ENCODE measurements at regions not wholly inside any gene's neighbourhood (a gene's known extent, or its start where the extent isn't known, plus 50 kb on each side); places are given as distances from the start of the nearest gene placed in this dataset.

DNA sequence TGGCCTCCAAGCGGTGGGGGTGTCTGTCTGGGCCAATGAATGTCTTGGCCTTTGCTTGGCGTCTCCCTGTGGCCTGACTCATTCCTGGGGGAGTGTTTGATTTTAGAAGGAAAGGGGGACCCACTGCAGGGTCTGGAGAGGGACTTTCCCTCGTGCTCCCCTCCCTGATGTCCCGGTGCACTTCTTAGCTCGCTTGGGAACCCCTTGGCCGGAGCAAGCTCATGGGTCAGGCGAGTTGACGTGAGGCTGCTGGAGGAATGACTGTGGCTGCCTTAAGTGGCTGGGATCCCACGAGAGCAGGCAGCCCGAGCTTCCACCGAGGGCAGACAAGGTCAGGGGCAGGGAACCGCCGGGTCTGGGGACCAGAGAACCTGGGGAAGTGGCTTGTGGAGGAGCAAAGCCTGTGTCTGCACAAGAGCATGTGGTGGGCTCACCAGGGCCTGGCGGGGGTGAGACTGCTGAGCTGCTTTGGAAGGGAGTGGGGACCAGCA lies 218.4 kb upstream of the C14orf180 start:
- H3K9me2 ChIP-seq (ENCODE audit: insufficient read depth), result no peaks in the 10 kb centered on the region
- H3K4me2 ChIP-seq, result no peak overlapping the region
- no peak overlapping the region for H3K27ac ChIP-seq
- H3K4me1 ChIP-seq (replicated peaks; ENCODE audit: insufficient read depth), result no peaks in the 10 kb centered on the region
- ChIA-PET CTCF (no interaction called here), POLR2A (ENCODE audit: unreplicated experiment) (no interaction called here)
- DNase-seq, result no peak
- H3K36me3 ChIP-seq (ENCODE audit: low read depth), result no peaks in the 10 kb centered on the region
- H3K4me3 ChIP-seq, result no peak overlapping the region
- H3K79me2 ChIP-seq (ENCODE audit: low read depth), result no peaks in the 10 kb centered on the region
- H4K20me1 ChIP-seq (ENCODE audit: insufficient read depth), result no peaks in the 10 kb centered on the region
- no TSS peak for BruUV-seq (replicated peaks)
- intact Hi-C loops (cut with micrococcal nuclease; ENCODE audit: unreplicated experiment), result no loop called here
- no peak overlapping the region for H2AFZ ChIP-seq
- peaks cover 96% of the 10 kb centered on the region for H3K27me3 ChIP-seq (ENCODE audit: insufficient read depth, low read depth)
- no peaks in the 10 kb centered on the region for H3K9me3 ChIP-seq (ENCODE audit: insufficient read depth, low read depth)
- TF ChIP-seq EZH2 (IDR thresholded peaks at IDR 0.05; ENCODE audit: low read depth) (no peak), CTCF (conservative IDR thresholded peaks at IDR 0.05) (no peak)
- no peaks in the 10 kb centered on the region for H3F3A ChIP-seq (ENCODE audit: insufficient read depth, low read depth)

DNA sequence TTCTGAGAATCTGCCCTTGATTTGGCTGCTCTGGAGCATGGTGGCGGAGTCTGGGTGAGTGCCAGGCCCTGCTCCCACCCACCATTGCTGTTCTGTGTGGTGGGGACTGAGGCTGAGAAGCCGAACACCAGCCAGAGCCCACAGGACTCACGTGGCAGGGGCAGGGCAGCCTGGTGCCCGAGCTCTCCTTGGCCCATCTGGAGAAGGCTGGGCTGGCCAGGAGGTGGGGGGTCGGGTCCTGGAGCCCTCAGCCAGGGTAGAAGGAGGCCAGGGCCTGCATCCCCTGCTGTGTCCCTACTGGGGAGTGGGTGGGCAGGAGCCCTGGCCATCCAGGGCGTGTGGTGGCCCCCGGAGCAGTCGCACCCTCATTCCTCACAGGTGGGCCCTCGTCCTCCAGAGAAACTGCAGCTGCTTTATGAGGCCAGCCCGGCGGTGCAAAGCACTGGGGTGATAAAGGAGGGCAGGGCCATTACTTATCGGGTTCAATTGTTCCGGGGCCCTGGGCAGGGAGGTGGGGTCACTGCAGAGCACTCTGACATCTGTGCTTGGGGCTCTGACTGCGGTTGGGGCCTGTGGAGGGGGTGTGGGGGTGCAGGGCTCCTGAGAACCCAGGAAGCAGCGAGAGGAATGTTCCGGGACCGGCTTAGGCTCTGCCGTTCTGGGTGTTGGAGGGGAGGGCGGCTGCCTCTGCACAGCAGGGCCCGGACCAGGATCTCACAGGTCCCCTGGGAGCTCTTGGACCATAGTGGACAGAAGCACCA lies 217.5 kb upstream of the C14orf180 start:
- no peaks in the 10 kb centered on the region for H3K9me2 ChIP-seq (ENCODE audit: insufficient read depth)
- H3F3A ChIP-seq (ENCODE audit: insufficient read depth, low read depth), result no peaks in the 10 kb centered on the region
- no peaks in the 10 kb centered on the region for H4K20me1 ChIP-seq (ENCODE audit: insufficient read depth)
- no peaks in the 10 kb centered on the region for H3K79me2 ChIP-seq (ENCODE audit: low read depth)
- H3K9me3 ChIP-seq (ENCODE audit: insufficient read depth, low read depth), result no peaks in the 10 kb centered on the region
- no peak overlapping the region for H2AFZ ChIP-seq
- H3K27me3 ChIP-seq (ENCODE audit: insufficient read depth, low read depth), result peaks cover 95% of the 10 kb centered on the region
- CTCF ChIA-PET, result no interaction called here
- H3K4me1 ChIP-seq (replicated peaks; ENCODE audit: insufficient read depth), result no peaks in the 10 kb centered on the region
- intact Hi-C loops (cut with micrococcal nuclease; ENCODE audit: unreplicated experiment), result no loop called here
- no peak overlapping the region for H3K4me3 ChIP-seq
- H3K36me3 ChIP-seq (ENCODE audit: low read depth), result no peaks in the 10 kb centered on the region
- H3K4me2 ChIP-seq, result no peak overlapping the region
- BruUV-seq (replicated peaks), result no TSS peak
- POLR2A ChIA-PET (ENCODE audit: unreplicated experiment), result no interaction called here
- no peak for TF ChIP-seq EZH2 (IDR thresholded peaks at IDR 0.05; ENCODE audit: low read depth)
- no peak for TF ChIP-seq CTCF (conservative IDR thresholded peaks at IDR 0.05)
- H3K27ac ChIP-seq, result no peak overlapping the region
- no peak for DNase-seq

GRCh38 chr14:104362761-104363605 lies 216.6 kb upstream of the C14orf180 start:
- H3K36me3 ChIP-seq (ENCODE audit: low read depth), result no peaks in the 10 kb centered on the region
- no peak overlapping the region for H2AFZ ChIP-seq
- no peaks in the 10 kb centered on the region for H3K4me1 ChIP-seq (replicated peaks; ENCODE audit: insufficient read depth)
- H3K9me3 ChIP-seq (ENCODE audit: insufficient read depth, low read depth), result no peaks in the 10 kb centered on the region
- ChIA-PET CTCF (no interaction called here), POLR2A (ENCODE audit: unreplicated experiment) (no interaction called here)
- no peak for DNase-seq
- no peak overlapping the region for H3K4me3 ChIP-seq
- H4K20me1 ChIP-seq (ENCODE audit: insufficient read depth), result no peaks in the 10 kb centered on the region
- TF ChIP-seq EZH2 (IDR thresholded peaks at IDR 0.05; ENCODE audit: low read depth), result no peak
- H3F3A ChIP-seq (ENCODE audit: insufficient read depth, low read depth), result no peaks in the 10 kb centered on the region
- no peak overlapping the region for H3K27ac ChIP-seq
- no TSS peak for BruUV-seq (replicated peaks)
- no peaks in the 10 kb centered on the region for H3K79me2 ChIP-seq (ENCODE audit: low read depth)
- no peak overlapping the region for H3K4me2 ChIP-seq
- H3K27me3 ChIP-seq (ENCODE audit: insufficient read depth, low read depth), result peaks cover 95% of the 10 kb centered on the region
- no peaks in the 10 kb centered on the region for H3K9me2 ChIP-seq (ENCODE audit: insufficient read depth)
- intact Hi-C loops (cut with micrococcal nuclease; ENCODE audit: unreplicated experiment), result no loop called here
